Stimulated activated CD4-positive, alpha-beta T cell treated with anti-CD3 and anti-CD28 coated beads, Interleukin-2, amount 100 ng/mL, for 24 hours (primary cell): ENCODE measurements at regions not wholly inside any gene's neighbourhood (a gene's known extent, or its start where the extent isn't known, plus 50 kb on each side); places are given as distances from the start of the nearest gene placed in this dataset.

Experiments used
- DNase-seq, 2 donors: peaks; one replicate each; pipeline ENCODE4 v3.0.0-alpha.2; 2020

DNA sequence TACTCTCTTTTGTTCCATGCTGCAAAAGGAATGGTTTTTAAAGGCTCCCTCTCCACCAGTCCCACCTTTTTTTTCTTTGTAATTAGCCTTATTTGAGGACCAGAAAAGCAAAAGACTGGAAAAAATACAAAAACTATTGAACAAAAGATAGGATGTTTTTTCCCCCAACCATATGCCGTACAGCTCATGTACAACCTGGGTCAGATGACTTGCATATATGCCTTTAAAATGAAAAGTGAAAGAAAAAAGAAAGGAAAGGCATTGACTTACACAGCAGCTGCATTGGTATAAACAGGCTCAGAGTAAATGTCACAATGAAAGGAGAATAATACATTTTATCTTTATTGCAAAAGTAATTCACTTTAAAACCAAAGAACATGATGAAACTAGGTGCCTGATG, 69.5 kb upstream of the CMC1 start:
- DNase-seq: no peak

- DNase-seq: no peak
These were observed 68.7 kb upstream of the CMC1 start for GRCh38 chr3:28172748-28173147.

- no peak for DNase-seq
These were observed 67.6 kb upstream of the CMC1 start for GRCh38 chr3:28173836-28174235.

DNA sequence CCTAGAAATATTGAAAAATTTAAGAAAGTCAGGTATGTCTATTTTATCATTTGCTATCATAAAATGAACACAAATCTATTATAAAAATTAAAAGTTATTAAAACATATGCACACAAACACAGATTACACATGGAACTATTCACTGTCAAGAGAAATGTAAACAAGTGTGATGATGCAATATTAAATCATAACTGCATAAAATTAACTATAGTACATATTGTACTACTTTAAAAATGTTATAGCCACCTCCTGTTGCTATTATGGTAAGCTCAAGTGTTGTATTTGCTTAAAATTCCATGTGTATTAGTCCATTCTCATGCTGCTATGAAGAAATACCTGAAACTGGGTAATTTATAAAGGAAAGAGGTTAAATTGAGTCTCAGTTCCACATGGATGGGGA, 54.7 kb upstream of the CMC1 start:
- no peak for DNase-seq

DNA sequence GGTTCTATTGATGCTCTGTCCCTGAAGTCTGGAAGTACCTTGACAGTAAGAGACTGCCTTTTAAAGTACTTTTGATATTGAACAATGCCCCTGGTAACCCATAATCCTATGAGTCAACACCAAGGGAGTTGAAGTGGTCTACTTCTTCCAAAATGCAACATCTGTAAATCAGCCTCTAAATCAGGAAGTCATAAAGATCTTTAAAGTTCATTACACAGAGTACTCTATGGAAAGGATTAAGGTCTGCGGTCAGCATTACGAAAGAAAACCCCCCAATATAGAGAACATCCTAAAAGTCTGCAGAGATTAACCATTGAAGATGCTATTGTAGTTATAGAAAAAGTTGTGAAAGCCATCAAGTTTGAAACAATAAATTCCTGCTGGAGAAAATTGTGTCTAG, 52.7 kb upstream of the CMC1 start:
- no peak for DNase-seq

- DNase-seq: no peak
These were observed 50.1 kb upstream of the CMC1 start for GRCh38 chr3:28191363-28191762.
